ENCODE measurements at regions not wholly inside any gene's neighbourhood (a gene's known extent, or its start where the extent isn't known, plus 50 kb on each side); places are given as distances from the start of the nearest gene placed in this dataset.

- no peak for DNase-seq (ENCODE audit: low read depth)
These were observed 53.7 kb upstream of the HSD17B12 start for GRCh38 chr11:43626798-43627197.
